ENCODE measurements at regions not wholly inside any gene's neighbourhood (a gene's known extent, or its start where the extent isn't known, plus 50 kb on each side); places are given as distances from the start of the nearest gene placed in this dataset.

- Histone ChIP-seq H3K27ac (ENCODE audit: extremely low read depth, low read depth, low read length) (no peak overlapping the region), H3K9me3 (ENCODE audit: control insufficient read depth, insufficient read depth, low read depth, low read length) (no peaks in the 10 kb centered on the region), H3K4me3 (ENCODE audit: low read depth, low read length) (no peak overlapping the region), H3K4me1 (ENCODE audit: control insufficient read depth, insufficient read depth, low read length) (no peaks in the 10 kb centered on the region), H3K36me3 (ENCODE audit: control insufficient read depth in 2 of 2, insufficient read depth in 1 of 2, low read length in 2 of 2) (no peaks in the 10 kb centered on the region)
- TF ChIP-seq, protein P1, sequence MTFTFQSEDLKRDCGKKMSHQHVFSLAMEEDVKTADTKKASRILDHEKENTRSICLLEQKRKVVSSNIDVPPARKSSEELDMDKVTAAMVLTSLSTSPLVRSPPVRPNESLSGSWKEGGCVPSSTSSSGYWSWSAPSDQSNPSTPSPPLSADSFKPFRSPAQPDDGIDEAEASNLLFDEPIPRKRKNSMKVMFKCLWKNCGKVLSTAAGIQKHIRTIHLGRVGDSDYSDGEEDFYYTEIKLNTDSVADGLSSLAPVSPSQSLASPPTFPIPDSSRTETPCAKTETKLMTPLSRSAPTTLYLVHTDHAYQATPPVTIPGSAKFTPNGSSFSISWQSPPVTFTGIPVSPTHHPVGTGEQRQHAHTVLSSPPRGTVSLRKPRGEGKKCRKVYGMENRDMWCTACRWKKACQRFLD (tag by site-specific recombination; IDR thresholded peaks at IDR 0.05), result no peak
- TF ChIP-seq ZNF549 (tag by site-specific recombination; IDR thresholded peaks at IDR 0.05), result peak; percentile 79
- CTCF ChIA-PET, result no interaction called here
- POLR2A ChIA-PET, result no interaction called here
Measured at GRCh38 chr15:36335224-36335623, 244.2 kb upstream of the CDIN1 start.

DNA sequence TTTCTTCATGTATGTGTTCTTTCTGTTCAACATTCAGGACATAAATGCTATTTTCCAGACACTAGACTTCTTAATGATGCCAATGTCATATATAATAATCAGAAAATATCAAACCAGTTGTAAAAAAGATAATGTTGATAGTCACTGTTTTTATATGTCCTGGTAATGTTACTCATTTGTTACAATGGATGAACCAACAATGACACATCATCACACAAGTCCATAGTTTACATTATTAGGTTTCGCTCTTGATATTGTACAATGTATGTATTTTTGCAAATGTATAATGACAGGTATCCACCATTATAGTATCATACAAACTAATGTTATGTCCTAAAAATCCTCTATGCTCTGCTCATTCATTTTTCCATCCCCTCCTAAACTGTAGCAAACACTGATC, 243.8 kb upstream of the CDIN1 start:
- H3K4me3 ChIP-seq (ENCODE audit: low read depth, low read length), result no peak overlapping the region
- H3K9me3 ChIP-seq (ENCODE audit: control insufficient read depth, insufficient read depth, low read depth, low read length), result no peaks in the 10 kb centered on the region
- ChIA-PET POLR2A (no interaction called here), CTCF (no interaction called here)
- H3K36me3 ChIP-seq (ENCODE audit: control insufficient read depth in 2 of 2, insufficient read depth in 1 of 2, low read length in 2 of 2), result no peaks in the 10 kb centered on the region
- H3K27ac ChIP-seq (ENCODE audit: extremely low read depth, low read depth, low read length), result no peak overlapping the region
- no peaks in the 10 kb centered on the region for H3K4me1 ChIP-seq (ENCODE audit: control insufficient read depth, insufficient read depth, low read length)
- no peak for TF ChIP-seq ZNF600 (tag by site-specific recombination; IDR thresholded peaks at IDR 0.05)
- TF ChIP-seq ZNF558 (tag by site-specific recombination; IDR thresholded peaks at IDR 0.05), result no peak
- no peak for TF ChIP-seq ZNF324 (tag by site-specific recombination; IDR thresholded peaks at IDR 0.05)
- TF ChIP-seq ZNF664 (tag by site-specific recombination; IDR thresholded peaks at IDR 0.05), result no peak
- no peak for TF ChIP-seq WT1 (tag by site-specific recombination; IDR thresholded peaks at IDR 0.05)
- TF ChIP-seq BCL11A (tag by site-specific recombination; IDR thresholded peaks at IDR 0.05; ENCODE audit: low read depth), result no peak
- no peak for TF ChIP-seq ZNF76 (tag by site-specific recombination; IDR thresholded peaks at IDR 0.05; ENCODE audit: borderline replicate concordance, low read depth)
- TF ChIP-seq ZNF426 (tag by site-specific recombination; IDR thresholded peaks at IDR 0.05), result no peak
- no peak for TF ChIP-seq ZNF223 (tag by site-specific recombination; IDR thresholded peaks at IDR 0.05)
- no peak for TF ChIP-seq ZNF114 (tag by site-specific recombination; IDR thresholded peaks at IDR 0.05)
- TF ChIP-seq ZNF350 (tag by site-specific recombination; IDR thresholded peaks at IDR 0.05), result no peak
- no peak for TF ChIP-seq MYNN (tag by site-specific recombination; IDR thresholded peaks at IDR 0.05; ENCODE audit: borderline replicate concordance)

- Histone ChIP-seq H3K9me3 (ENCODE audit: control insufficient read depth, insufficient read depth, low read depth, low read length) (no peaks in the 10 kb centered on the region), H3K36me3 (ENCODE audit: control insufficient read depth in 2 of 2, insufficient read depth in 1 of 2, low read length in 2 of 2) (no peaks in the 10 kb centered on the region), H3K4me1 (ENCODE audit: control insufficient read depth, insufficient read depth, low read length) (0 out of 2 replicates have a peak, but pooled peaks cover 4% of the 10 kb centered on the region), H3K27ac (ENCODE audit: extremely low read depth, low read depth, low read length) (no peak overlapping the region), H3K4me3 (ENCODE audit: low read depth, low read length) (no peak overlapping the region)
- ChIA-PET POLR2A (no interaction called here), CTCF (no interaction called here)
- TF ChIP-seq IKZF3 (tag by site-specific recombination; IDR thresholded peaks at IDR 0.05) (no peak), ZNF157 (tag by site-specific recombination; IDR thresholded peaks at IDR 0.05) (no peak), PATZ1 (tag by site-specific recombination; IDR thresholded peaks at IDR 0.05) (no peak), HOXA7 (CRISPR knock-in tag; IDR thresholded peaks at IDR 0.05; ENCODE audit: borderline replicate concordance) (no peak), ZNF394 (tag by site-specific recombination; IDR thresholded peaks at IDR 0.05; ENCODE audit: borderline replicate concordance) (no peak), ZNF626 (tag by site-specific recombination; IDR thresholded peaks at IDR 0.05) (no peak), ZNF510 (tag by site-specific recombination; IDR thresholded peaks at IDR 0.05; ENCODE audit: insufficient replicate concordance) (no peak), ZNF692 (tag by site-specific recombination; IDR thresholded peaks at IDR 0.05) (no peak), ZNF585B (tag by site-specific recombination; IDR thresholded peaks at IDR 0.05) (no peak), KLF1 (tag by site-specific recombination; IDR thresholded peaks at IDR 0.05) (no peak), ZNF792 (tag by site-specific recombination; IDR thresholded peaks at IDR 0.05) (no peak)
- TF ChIP-seq, protein P2, sequence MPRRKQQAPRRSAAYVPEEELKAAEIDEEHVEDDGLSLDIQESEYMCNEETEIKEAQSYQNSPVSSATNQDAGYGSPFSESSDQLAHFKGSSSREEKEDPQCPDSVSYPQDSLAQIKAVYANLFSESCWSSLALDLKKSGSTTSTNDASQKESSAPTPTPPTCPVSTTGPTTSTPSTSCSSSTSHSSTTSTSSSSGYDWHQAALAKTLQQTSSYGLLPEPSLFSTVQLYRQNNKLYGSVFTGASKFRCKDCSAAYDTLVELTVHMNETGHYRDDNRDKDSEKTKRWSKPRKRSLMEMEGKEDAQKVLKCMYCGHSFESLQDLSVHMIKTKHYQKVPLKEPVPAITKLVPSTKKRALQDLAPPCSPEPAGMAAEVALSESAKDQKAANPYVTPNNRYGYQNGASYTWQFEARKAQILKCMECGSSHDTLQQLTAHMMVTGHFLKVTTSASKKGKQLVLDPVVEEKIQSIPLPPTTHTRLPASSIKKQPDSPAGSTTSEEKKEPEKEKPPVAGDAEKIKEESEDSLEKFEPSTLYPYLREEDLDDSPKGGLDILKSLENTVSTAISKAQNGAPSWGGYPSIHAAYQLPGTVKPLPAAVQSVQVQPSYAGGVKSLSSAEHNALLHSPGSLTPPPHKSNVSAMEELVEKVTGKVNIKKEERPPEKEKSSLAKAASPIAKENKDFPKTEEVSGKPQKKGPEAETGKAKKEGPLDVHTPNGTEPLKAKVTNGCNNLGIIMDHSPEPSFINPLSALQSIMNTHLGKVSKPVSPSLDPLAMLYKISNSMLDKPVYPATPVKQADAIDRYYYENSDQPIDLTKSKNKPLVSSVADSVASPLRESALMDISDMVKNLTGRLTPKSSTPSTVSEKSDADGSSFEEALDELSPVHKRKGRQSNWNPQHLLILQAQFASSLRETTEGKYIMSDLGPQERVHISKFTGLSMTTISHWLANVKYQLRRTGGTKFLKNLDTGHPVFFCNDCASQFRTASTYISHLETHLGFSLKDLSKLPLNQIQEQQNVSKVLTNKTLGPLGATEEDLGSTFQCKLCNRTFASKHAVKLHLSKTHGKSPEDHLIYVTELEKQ (tag by site-specific recombination; IDR thresholded peaks at IDR 0.05; ENCODE audit: borderline replicate concordance), result no peak
Measured at GRCh38 chr15:36344887-36345286, 234.5 kb upstream of the CDIN1 start.

All from HEK293 (cell line).